NCI-H526 (cell line): ENCODE measurements at regions not wholly inside any gene's neighbourhood (a gene's known extent, or its start where the extent isn't known, plus 50 kb on each side); places are given as distances from the start of the nearest gene placed in this dataset.

Source experiments
- DNase-seq, 2 experiments: peaks; one replicate each; lab custom pipeline; 2025; lab: John Stamatoyannopoulos, UW

DNA sequence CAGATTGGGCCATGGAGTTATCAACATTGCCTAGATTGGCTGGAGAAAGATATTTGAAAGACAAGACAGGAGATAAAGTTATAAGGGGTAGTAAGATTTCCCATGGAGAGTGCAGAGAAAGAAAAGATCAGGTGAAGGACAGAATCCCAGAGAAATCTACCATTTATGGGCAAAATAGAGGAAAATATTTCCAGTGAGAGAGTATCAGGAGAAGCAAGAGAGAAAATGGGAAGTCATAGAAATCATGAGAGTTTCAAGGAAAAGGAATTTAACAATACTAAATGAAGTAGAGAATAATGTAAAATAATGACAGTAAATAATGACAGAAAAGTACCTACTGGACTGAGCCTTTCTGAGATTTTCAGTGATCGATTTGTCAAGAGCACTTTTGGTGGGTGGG is 447.6 kb upstream of the CHST9 start:
- DNase-seq: no peak

DNA sequence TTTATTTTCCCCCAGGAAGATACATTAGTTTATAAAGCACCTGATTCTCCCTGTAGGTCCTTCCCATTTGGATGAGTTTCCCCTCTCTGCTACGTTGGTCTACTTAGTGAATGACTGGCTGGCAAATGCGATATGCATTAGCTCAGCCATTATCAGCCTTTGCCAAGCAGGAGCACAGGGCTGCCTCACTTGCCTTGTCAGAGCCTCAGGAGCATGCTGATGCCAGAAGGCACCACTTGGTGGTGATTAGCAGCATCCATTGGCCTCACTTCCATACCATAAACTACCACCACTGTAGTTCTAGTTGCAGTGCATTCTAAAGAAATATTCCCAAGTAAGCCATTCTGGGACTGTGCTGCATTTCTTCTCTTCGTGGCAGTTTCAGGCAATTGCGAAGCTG is 442.8 kb upstream of the CHST9 start:
- DNase-seq: no peak

DNA sequence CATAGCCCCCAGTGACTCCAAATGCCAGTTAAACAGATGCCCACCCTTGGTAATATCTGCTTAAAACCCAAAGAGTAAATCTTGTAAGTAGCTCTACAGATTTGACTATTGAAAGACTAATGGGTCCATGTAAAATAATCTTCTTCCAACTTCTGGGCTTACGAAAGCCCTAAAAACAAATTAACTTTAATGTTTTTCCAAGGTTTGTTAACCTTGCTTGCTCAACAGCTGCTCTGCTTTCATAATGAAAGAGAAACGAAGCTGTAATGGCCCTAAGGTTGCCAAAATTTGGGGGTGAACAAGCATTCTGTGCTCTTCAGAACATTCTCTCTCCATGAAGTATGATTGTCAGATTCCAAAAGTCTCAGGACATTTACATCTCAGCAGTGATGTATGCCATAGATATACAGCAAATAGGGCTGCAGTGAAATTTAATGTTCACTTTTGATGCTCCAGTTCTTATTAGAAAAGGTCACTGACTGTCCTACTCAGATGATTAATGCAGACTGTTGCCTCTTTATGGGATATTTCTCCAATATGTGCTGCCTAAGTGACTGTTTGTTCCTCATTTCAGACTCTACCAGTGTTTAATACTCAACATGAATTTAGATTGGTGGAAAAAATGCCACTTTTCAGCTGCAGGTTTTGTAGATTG is 436.3 kb upstream of the CHST9 start:
- DNase-seq: no peak

DNA sequence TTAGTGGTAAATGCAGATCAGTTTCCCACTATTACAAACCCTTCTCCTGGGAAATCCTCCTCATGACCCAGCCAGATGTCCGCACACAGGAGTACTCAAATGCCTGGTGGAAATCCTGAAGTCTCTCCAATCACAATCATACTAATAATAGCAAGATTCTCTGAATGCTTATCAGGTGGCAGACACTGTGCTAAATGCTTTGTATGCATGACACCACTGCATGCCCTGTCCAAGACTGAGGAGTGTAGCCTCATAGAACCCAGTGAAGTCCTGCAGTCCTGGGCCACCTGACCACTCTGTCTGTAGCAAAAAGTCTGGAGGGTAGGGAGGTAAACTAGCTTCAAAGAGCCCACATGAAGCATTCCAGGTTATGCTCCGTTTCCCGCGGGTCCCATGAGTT is 434.8 kb upstream of the CHST9 start:
- DNase-seq: no peak

DNA sequence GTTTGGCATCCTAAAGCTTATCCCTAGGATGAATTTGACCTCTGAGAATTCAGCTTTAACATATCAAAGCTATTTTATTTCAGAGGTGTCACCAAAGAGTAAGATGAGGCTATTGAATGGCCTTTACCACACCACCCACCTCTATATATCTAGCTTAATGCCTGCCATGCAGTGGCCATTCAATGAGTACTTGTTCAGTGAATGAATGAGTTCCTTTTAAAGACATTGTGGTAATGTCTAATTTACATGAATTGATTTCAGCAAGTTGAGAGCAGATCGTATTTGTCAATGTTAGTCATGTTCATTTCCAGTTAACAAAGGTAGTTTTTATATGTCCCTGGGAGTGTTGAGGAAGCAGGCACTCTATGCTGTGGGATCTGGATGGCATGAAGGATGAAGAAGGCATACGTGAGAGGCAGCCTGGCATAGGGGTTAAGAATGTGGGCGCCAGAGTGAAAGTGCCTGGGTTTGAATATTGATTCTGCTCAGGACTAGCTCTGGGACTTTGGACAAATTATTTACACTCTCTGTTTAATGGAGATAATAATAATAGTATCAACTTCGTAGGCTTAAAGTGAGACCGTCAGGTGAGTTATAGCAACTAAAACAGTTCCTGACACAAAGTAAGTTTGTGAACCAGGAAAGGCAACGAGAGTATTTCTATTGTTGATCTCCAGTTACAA is 434.1 kb upstream of the CHST9 start:
- no peak for DNase-seq

DNA sequence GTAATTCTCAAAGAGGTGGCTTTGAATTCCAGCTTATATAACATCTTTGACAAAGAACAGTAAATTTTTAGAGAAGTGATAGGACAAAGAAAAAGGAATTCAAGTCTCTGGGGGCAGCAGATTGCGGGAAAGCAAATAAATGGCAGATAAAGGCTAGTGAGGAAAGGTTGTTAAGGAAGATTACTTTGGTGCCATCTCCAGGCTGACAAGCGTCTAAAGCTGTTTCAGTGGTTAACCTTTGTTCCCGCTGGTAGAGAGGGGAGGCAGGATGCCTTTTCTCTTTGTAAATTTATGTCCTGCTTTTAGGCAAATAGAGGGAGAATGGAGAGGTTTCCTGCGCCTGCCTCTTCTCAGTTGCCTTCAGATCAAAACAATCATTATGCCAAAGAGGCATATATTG is 431.2 kb upstream of the CHST9 start:
- peak in 1 of 2 experiments; percentile 28 for DNase-seq

DNA sequence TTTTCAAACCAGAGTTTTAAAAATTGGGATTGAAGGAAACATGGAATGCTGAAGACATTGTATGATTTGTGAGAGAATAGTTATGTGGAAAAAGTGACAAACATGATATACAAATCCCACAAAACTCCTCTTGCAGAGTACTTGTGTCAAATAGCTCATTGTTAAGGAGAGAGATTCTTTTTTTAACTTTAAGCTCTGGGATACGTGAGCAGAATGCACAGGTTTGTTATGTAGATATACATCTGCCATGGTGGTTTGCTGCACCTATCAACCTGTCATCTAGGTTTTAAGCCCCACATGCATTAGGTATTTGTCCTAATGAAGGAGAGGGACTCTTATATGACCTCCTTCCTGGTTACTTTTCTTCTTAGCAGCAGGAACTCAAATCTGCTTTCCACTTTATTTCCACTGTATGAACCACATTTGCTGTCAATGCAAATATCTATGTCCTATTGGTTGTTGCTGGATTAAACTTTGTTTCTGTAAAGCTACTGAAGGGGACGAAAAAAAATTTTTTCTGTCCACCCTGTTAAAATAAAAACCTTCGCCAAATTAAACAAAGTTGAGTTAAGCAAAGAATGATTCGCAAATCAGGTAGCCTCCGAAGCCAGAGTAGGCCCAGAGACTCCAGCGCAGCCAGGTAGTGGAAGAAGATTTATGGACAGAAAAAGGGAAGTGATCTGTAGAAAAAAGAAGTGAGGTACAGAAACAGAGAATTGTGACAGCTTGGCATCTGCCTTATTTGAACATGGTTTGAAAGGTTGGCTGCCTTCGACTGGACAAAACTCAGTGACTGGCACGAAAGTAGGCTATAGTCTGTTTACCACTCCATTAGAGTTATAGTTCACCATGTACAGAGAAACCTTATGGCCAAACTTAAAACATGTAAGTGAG is 430.1 kb upstream of the CHST9 start:
- no peak for DNase-seq

DNA sequence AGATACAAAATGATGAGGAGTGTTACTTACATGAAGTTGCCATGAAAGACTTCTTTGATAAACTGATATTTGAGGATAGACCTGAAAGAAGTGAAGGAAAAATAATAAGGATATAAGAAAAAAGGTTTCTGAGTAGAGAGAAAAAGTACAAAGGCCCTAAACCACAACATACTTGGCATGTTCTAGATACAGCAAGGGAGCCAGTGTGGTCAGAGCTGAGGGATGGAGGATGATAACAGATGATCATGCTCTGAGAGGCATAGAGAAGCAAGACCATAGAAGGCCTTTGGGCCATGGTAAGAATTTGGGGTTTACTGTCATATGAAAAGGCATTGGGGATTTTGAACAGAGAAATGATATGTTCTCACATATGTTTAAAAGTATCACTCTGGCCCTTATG is 424.1 kb upstream of the CHST9 start:
- DNase-seq: no peak

DNA sequence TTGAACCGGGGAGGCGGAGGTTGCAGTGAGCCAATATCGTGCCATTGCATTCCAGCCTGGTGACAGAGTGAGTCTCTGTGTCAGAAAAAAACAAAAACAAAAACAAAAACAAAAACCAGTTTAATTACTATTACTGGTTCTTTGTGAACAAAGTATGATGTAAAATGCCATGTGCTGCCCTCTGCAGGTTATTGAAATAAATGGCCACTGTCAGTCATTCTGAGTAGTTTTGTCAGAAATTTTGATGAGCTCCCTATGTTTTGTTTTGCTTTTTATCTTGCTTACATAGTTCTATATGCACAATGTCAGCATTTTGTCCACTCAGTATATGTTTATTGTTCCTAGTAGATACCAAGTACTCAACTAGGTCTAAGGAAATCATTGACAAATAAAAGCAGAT is 423.6 kb upstream of the CHST9 start:
- DNase-seq: no peak

DNA sequence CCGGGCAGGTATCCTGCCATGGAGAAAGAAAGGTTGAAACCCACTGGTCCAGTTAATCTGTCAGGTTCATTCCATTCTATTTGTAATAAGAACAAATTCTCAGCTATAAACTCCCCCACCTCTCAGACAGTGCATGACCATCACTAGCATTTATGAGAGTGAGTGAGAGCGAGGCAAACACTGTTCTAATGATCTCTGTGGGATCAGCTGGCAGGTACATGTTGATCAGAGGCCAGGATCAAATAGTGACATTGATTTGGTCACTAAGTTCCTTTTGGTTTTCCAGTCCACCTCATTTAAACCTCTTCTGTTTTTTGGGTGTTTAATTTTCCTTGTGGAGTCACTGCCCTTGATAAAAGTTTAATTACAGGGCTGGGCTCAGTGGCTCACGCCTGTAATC is 423.1 kb upstream of the CHST9 start:
- no peak for DNase-seq

DNA sequence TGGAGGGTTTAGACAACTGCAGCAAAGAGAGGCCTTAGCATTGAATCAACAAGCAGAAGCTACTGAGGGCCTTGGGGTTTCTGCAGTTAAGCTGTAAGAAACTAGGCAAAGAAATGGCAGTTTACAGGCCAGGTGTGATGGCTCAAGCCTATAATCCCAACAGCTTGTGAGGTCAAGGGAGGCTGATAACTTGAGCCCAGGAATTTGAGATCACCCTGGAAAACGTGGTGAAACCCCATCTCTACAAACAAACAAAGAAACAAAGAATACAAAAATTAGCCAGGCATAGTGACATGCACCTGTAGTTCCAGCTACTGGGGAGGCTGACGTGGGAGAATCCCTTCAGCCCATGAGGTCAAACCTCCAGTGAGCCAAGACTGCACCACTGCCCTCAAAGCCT is 421.6 kb upstream of the CHST9 start:
- no peak for DNase-seq

DNA sequence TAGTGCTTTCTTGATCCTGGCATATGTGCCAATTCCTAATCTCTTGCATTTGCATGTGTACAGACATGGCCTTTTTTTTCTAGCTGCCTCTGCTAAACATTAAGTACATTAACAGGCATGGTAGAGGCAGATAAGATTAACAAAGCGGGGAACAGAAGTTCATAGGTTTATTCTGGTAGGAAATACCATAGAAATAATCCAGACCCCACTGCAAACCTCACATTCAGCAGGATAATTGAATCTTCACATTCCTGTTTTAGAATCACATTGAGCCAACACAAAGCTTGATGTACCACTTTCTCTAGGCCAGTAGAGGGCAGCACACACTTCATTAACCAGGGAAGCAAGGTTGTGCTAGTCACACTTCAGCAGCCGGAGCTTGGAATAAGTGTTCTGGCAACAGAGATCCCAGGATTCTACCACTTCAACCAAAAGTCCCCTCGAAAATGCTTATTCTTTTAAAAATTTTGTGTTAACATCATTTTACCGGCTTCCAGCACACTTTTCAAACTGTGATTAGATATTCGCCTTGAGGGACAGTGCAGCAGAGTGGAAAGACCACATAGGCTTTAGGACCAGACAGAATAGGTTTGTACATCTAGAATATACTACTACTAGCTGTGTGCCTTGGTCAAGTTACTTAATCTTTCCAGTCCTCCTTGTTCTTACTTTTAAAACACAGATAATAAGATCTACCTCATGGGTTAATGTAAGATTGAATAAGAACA is 420.2 kb upstream of the CHST9 start:
- DNase-seq: peak; percentile 67 to 84

DNA sequence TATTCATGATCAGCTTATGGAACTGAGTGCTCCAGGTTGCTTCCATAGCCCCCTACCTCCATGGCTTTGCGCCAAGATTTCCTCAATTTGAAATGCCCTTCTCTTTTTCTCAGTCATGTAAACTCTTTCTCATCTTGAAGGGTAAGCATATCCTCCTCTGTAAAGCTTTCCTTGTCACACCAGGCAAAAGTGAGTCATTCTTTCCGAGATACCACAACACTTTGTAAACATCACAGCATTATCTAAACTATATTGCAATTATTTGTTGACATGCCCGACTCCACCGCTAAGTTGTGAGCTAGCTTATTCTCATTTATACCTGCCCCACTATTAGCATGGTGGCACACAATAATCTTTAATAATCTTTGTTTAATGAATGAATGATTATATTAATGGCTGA is 419.5 kb upstream of the CHST9 start:
- no peak for DNase-seq

DNA sequence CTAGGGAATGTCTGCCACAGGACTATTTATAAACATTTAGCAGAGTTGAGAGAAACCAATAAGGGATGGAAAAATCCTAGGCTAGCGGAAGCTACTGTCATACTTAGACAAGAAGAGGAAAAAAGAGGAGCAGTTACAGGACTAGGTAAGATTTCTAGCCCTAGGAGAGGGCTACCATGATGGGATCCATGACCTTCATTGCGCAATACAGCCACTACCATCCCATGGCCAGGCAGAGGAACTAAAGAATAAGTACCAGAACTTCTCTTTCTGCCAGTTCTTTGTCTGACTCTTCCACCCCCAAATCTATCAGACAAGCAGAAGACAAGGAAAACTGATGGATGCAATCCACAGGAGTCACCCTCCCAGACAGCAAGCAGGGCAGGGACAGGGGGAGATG is 417.0 kb upstream of the CHST9 start:
- DNase-seq: no peak

DNA sequence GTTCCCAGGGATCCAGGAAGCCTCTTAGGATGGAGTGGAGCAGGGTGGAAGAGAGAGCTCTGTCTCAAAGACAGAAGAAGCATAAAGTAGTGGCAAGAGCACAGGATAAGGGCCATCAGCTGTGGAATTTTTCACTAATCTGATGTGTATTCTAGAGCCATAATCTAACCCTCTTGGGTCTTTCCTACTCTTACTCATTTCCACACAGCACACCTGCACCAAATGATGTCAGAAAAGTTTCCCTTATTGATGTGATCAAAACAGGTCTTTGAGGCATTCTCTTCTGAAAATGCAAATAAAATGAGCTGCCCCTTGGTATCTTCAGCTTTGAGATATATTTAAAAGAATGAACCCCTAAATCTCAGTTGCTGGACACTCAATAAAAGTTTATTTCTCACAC is 415.1 kb upstream of the CHST9 start:
- no peak for DNase-seq

DNA sequence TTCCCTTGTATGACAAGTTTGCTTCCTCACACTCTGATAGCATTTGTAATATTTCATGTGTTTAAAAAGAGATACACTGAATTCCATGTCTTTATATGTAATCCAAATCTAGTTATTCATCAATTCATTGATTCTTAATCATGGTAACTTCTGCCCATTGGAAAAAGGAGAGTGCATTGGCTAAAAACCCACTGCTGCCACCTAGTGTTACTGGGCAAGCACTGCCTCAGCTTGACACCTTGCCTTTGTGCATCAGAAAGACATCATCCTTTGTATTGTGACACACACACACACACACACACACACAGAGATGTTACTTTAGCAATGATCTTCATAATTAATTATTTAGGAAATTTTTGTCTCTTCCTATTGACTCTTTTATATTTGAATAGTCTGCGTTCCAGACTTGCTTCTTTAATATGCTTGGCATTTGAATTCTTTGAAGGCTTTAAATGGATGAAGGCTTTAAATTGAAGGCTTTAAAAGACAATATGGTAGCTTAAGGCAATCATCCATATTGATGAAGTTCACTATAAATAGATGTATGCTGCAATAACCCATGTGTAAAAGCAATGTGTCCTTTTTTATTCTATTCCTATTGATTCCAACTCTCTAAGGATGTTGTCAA is 414.2 kb upstream of the CHST9 start:
- DNase-seq: peak; percentile 21 to 61

DNA sequence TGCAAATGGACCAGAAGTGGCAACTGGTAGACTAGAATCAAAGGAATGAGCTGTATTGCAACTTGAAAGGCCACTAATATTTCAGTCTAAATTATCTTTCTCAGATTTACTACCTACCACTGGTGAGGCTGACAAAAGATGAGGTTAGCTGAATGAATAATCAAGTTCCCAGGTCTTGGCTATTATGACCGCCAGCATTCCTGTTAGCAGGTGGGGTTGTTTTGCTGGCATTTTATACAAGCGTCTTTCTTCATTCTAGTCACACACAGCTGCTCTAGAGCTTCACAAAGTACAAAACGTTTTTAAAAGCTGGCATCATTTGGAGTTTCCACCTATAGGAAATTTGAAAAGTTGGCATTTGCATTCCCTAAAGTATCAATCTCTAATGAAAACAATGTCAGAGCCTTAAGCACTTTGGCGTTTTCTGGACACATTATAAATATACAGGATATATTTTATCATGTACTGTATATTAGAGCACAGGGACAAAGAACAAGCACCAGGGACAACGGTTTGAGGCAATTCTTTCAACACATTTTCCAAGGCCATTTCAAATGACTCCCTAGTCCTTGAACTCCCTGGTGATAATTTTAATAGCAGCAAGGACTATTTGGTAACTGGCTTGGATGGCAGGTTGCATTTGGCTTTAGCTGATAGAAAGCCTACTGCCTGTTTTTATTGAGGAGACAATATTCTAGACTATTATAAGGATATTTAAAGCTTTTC is 410.2 kb upstream of the CHST9 start:
- no peak for DNase-seq

DNA sequence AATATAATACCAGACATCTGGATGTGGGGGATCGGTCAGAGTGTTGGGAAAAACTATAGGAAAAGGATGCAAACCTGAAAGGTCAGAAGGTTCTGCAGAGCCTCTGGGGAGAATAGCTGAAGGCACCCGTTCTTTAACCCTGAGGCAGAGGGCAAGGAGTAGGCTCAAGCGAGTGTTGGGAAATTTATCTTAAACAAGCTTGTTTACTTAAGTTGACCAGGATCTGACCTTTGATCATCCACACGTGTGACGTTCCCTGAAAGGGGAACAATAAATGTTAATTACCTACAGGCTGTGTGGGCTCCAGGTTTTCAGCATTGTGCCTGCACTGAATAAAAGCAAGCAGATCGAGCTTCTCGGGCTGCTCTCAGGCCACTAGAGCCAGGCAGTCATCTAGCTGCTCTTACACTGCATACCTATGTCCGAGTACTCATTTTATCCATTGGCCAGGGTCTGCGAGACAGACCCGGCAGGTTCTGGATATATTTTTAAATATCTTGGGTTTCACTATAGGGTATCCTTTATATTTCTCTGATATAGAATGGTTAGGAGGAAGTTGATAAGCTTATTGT is 400.6 kb upstream of the CHST9 start:
- peak in 1 of 2 experiments; percentile 20 for DNase-seq

DNA sequence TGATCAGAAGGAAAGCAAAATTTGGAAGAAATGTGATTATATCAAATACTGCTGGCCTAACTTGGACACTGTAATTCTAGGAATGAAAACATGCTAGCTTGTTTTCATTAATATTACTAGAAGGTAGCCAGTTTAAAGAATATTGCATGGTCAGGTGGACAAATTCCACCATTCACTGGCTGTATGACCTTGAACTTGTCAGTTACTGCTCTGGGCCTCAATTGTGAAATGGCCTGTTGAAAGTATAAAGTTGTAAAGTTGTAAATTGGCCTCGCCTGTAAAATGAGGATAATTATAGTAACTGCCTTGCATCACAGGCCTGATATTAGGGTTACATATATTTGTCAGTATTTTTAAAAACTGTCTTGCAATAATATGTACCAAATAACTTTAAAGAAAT is 398.4 kb upstream of the CHST9 start:
- DNase-seq: no peak

DNA sequence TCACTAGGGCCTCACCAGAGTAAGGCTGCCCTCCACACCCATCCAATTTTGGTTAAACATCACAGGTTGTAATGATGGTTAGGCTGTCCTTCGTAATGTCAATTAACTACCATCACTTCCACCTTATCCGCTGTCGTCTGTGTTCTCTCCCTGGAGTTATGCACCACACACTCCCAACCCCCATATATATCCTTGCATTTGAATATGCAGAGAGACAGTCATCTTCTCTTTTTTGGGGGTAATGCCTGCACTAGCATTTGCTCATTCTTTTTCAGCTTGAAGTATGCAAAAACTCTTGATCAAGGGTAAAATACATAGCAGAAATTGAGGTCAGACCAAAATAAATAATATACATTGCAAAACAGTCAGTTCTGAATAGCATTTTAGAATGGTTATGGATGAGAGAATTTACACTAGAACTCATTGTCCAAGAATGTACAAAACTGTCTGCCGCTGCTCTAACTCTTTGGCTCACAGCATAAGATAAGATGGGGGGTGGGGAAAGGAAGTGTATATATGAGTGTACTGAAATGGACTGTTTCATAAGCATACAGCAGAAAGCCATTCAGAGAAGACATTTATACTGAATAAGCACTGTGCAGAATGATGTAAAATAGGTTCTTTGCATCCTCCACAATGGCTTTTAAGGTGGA is 397.8 kb upstream of the CHST9 start:
- DNase-seq: no peak
